HFFc6 (cell line): ENCODE measurements at regions not wholly inside any gene's neighbourhood (a gene's known extent, or its start where the extent isn't known, plus 50 kb on each side); places are given as distances from the start of the nearest gene placed in this dataset.

Source experiments
- DNase-seq: peaks from one replicate; pipeline ENCODE4 v3.0.0-alpha.2; 2018
- H3K27ac Mint-ChIP-seq: 2 replicates; pipeline ENCODE4 v1.8.0; 2020; ENCODE audit warnings: mild to moderate bottlenecking, mixed read lengths
- H3K27me3 Mint-ChIP-seq: 2 replicates; pipeline ENCODE4 v1.8.0; 2021; ENCODE audit warnings: mild to moderate bottlenecking, moderate library complexity, mixed read lengths; ENCODE audit not compliant: insufficient read depth
- H3K36me3 Mint-ChIP-seq: 2 replicates; pipeline ENCODE4 v1.8.0; 2021; ENCODE audit warnings: low read depth, mixed read lengths
- H3K4me1 Mint-ChIP-seq: 2 replicates; pipeline ENCODE4 v1.8.0; 2020; ENCODE audit warnings: low read depth, mixed read lengths
- H3K4me3 Mint-ChIP-seq: 2 replicates; pipeline ENCODE4 v1.8.0; 2020; ENCODE audit warnings: mild to moderate bottlenecking, moderate library complexity, mixed read lengths
- H3K9me3 Mint-ChIP-seq: 2 replicates; pipeline ENCODE4 v1.8.0; 2020; ENCODE audit warnings: mild to moderate bottlenecking, mixed read lengths
- TF ChIP-seq, protein P1 (sequence below): fragments of 200-600 bp; sonication (generic); IDR thresholded peaks from 2 replicates; pipeline ENCODE4 v1.5.0; 2021; ENCODE audit warnings: antibody characterized with exemption, mild to moderate bottlenecking

- Mint-ChIP-seq H3K27me3 (peaks cover 3% of the 10 kb centered on the region; the same call in 1 of the 2 replicates), H3K36me3 (no peaks in the 10 kb centered on the region), H3K4me3 (no peak overlapping the region), H3K9me3 (peaks cover 43% of the 10 kb centered on the region), H3K4me1 (no peaks in the 10 kb centered on the region), H3K27ac (no peak overlapping the region)
- TF ChIP-seq, protein P1, sequence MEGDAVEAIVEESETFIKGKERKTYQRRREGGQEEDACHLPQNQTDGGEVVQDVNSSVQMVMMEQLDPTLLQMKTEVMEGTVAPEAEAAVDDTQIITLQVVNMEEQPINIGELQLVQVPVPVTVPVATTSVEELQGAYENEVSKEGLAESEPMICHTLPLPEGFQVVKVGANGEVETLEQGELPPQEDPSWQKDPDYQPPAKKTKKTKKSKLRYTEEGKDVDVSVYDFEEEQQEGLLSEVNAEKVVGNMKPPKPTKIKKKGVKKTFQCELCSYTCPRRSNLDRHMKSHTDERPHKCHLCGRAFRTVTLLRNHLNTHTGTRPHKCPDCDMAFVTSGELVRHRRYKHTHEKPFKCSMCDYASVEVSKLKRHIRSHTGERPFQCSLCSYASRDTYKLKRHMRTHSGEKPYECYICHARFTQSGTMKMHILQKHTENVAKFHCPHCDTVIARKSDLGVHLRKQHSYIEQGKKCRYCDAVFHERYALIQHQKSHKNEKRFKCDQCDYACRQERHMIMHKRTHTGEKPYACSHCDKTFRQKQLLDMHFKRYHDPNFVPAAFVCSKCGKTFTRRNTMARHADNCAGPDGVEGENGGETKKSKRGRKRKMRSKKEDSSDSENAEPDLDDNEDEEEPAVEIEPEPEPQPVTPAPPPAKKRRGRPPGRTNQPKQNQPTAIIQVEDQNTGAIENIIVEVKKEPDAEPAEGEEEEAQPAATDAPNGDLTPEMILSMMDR, result no peak
- DNase-seq, result no peak
Observed at GRCh38 chr12:17369556-17369955, 720.4 kb downstream of the RERGL start.

- H3K36me3 Mint-ChIP-seq, result no peaks in the 10 kb centered on the region
- H3K27me3 Mint-ChIP-seq, result no peaks in the 10 kb centered on the region; the same call in 1 of the 2 replicates
- TF ChIP-seq, protein P1, result no peak
- H3K9me3 Mint-ChIP-seq, result peaks cover 34% of the 10 kb centered on the region
- DNase-seq, result no peak
- no peak overlapping the region for H3K27ac Mint-ChIP-seq
- no peak overlapping the region for H3K4me3 Mint-ChIP-seq
- H3K4me1 Mint-ChIP-seq, result no peaks in the 10 kb centered on the region
Observed at GRCh38 chr12:17361224-17361623, 728.8 kb downstream of the RERGL start.

DNA sequence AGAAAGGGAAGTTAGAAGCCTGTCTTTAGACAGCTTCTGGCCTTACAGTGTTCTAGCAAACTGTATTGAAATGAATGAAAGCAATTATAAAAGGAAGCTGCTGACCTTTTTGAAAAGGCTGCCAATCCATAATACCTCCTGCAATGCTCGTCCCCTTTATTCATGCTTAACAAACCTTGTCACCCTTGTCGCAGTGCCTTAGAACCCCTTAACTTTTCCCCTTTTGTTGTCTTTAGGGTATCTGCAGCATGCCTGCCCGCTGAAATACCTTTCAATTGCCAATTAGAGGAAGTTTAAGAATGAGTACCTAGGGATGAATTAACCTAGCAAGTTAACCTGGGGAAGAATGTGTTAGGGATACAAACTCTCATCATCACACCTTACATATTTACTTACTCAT lies 731.2 kb downstream of the RERGL start:
- H3K36me3 Mint-ChIP-seq, result no peaks in the 10 kb centered on the region
- H3K27me3 Mint-ChIP-seq, result no peaks in the 10 kb centered on the region; the same call in 1 of the 2 replicates
- peaks cover 21% of the 10 kb centered on the region for H3K9me3 Mint-ChIP-seq
- TF ChIP-seq, protein P1, result no peak
- no peak overlapping the region for H3K4me3 Mint-ChIP-seq
- H3K4me1 Mint-ChIP-seq, result no peaks in the 10 kb centered on the region
- H3K27ac Mint-ChIP-seq, result no peak overlapping the region
- no peak for DNase-seq

DNA sequence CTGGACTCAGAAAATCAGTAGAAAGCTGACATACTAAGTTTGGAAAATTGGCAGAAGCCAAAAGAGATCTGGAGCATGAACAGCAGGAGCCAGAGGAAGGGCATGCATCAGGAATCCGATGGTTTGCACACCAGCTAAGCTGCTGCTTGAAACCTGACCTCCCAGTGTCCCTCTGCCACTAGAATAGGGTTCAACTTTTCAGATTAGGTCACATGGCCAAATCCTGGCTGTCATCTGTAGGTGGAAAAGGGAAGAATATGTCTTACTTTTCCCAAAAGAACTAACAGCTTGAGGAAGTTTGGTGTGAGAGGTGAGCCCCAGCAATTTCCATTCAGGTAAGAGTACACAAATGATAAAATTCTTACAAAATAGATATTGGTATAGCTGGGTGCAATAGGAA lies 732.6 kb downstream of the RERGL start:
- Mint-ChIP-seq H3K27me3 (no peaks in the 10 kb centered on the region; the same call in 1 of the 2 replicates), H3K36me3 (no peaks in the 10 kb centered on the region), H3K4me3 (no peak overlapping the region), H3K4me1 (no peaks in the 10 kb centered on the region), H3K27ac (no peak overlapping the region), H3K9me3 (peaks cover 26% of the 10 kb centered on the region)
- DNase-seq, result no peak
- TF ChIP-seq, protein P1, result no peak

GRCh38 chr12:17352164-17352563 lies 737.8 kb downstream of the RERGL start:
- no peak for DNase-seq
- no peaks in the 10 kb centered on the region; the same call in 1 of the 2 replicates for H3K27me3 Mint-ChIP-seq
- H3K36me3 Mint-ChIP-seq, result no peaks in the 10 kb centered on the region
- H3K4me3 Mint-ChIP-seq, result no peak overlapping the region
- no peak overlapping the region for H3K27ac Mint-ChIP-seq
- TF ChIP-seq, protein P1, result 0 out of 2 replicates have a peak, but pooled peaks have one; percentile 10
- H3K4me1 Mint-ChIP-seq, result no peaks in the 10 kb centered on the region
- H3K9me3 Mint-ChIP-seq, result peaks cover 30% of the 10 kb centered on the region

DNA sequence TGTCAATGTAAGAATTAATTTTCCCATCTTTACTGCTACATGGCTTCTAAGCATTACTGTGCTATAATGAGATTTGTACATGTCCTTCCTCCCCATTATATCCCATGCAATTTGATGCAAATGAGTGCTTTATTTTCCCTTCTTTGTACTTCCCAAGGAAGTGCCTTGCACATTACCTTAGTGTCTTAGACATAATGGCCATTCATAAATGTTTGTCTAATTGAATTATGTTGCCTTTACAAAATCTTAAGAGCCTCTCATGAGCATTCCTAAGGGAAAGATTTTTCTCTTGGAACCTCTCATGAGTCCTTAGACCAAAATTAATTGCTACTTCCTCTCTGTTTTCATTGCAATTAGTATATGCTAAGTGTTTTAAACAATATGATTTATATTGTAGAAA lies 741.7 kb downstream of the RERGL start:
- no peak overlapping the region for H3K27ac Mint-ChIP-seq
- TF ChIP-seq, protein P1, result no peak
- H3K4me3 Mint-ChIP-seq, result no peak overlapping the region
- no peaks in the 10 kb centered on the region; the same call in 1 of the 2 replicates for H3K27me3 Mint-ChIP-seq
- H3K4me1 Mint-ChIP-seq, result no peaks in the 10 kb centered on the region
- no peaks in the 10 kb centered on the region; the same call in 1 of the 2 replicates for H3K36me3 Mint-ChIP-seq
- no peak for DNase-seq
- peaks cover 40% of the 10 kb centered on the region for H3K9me3 Mint-ChIP-seq
